ENCODE measurements at regions not wholly inside any gene's neighbourhood (a gene's known extent, or its start where the extent isn't known, plus 50 kb on each side); places are given as distances from the start of the nearest gene placed in this dataset.
"Not testable (repeated sequence)": the region's sequence is repeated elsewhere in the genome, so short reads cannot be mapped to it uniquely, and the experiment has no call there.

- no peak for DNase-seq
Measured at GRCh38 chr15:55126111-55126510, 70.6 kb downstream of the RSL24D1 start.

DNA sequence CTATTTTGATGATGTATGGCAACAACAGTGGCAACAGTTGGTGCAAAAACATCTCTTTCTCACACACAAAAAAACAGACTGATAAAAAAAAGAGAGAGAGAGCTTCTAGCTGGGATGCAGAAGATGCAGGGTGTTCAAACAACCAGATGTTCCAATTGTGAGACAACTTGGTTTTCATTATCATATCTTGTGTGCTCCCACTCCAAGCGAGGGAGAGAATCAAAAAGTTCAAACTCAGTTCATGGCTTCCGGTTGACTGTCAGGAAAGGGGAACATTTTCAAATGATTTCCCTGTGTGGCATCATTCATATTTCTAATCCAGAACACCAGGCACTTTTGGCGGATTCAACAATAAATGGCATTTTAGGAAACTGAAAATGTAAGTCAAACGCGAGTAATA, 72.1 kb downstream of the RSL24D1 start:
- no peak for DNase-seq

GRCh38 chr15:55118344-55118870, 78.3 kb downstream of the RSL24D1 start:
- DNase-seq, result no peak

DNA sequence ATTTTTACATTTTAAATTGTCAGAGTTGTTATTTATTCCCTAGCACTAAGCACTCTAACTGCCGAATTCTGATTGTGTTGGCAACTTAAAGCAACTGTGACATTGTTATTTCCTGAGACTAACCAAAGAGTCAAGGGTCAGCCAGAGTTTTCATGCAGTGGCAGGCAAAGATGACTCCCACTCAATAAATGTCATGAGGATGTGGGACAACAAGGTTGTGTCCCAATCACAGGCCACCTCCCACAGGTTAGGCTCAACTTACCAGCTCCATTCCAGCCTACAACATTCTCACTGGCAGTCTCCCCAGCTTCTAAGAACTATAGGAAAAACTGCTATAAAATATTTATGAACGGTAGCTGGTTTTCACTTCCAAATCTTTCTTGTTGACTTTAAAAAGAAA, 80.1 kb downstream of the RSL24D1 start:
- DNase-seq, result no peak

- no peak for DNase-seq
Measured at GRCh38 chr15:55113736-55114135, 83.0 kb downstream of the RSL24D1 start.

DNA sequence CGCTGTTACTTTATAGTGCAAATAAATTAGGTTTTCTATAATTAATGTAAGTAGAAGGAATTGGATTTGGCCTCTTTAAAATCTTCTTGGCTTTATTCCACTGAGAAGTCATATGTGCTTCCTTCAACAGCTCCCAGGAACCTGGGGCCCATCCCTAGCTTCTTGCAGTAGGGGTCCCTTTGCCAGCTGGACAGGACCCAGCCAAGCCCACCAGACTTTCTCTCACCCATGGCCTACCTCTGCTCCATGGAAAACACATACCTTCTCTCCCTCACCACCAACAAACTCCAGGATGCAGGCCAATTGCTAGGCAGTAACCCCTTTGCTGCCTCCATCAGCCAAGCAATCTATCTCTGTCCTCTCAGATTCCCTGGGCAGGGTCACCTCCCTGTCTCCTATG, 84.0 kb downstream of the RSL24D1 start:
- DNase-seq, result no peak

DNA sequence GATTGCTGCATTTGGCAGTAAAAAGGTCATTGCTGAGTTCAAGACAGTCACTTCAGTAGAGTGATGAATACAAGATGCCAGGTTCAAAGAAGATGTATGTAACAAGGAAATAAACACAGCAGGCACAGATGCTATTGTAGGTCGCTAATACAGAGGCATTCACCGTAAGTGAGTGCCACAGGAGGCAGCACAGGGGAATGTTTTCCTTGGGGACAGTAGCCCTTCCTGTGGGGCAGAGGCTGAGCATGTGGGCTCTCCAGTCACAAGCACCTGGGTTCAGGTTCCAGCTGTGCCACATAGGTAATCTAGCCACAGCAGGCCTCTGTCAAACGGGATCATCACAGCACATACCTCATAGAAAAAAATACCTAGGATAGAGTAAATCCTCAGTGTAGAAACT, 86.3 kb downstream of the RSL24D1 start:
- no peak for DNase-seq

- DNase-seq, result peak; percentile 68
Measured at GRCh38 chr15:55108858-55109518, 87.8 kb downstream of the RSL24D1 start.

DNA sequence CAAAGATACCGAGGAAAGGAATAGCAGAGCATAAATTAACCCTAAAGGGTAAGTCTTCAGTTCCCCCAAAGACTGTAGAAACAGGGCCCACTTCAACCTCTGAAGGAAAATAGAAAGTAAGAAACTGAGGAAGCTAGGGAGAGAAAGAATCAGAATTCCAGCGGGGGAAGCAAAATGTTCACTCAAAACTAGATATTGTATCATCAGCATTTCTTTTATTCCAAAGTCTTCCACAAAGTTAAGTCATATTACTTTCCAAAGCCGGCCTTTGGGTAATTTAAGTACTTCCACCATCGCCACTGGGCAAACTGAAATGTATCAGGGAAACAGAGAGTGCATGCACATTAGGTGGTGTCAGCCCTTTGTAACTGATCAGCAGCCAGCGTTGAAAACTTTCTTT, 88.3 kb downstream of the RSL24D1 start:
- no peak for DNase-seq

DNA sequence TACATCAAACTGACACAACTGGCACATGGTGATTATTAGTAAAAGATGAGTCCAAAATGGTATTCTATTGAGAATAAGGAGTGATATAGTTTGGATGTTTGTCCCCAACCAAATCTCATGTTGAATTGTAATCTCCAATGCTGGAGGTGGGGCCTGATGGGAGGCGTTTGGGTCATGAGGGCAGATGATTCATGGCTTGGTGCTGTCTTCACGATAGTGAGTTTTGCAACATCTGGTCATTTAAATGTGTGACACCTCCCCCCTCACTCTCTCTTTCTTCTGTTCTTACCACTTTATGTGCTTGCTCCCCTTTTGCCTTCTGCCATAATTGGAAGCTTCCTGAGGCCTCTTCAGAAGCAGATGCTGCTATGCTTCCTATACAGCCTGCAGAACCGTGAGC, 90.6 kb downstream of the RSL24D1 start:
- no peak for DNase-seq

- no peak for DNase-seq
Measured at GRCh38 chr15:55094136-55094535, 102.6 kb downstream of the RSL24D1 start.

- DNase-seq, result no peak
Measured at GRCh38 chr15:55088207-55088606, 108.5 kb downstream of the RSL24D1 start.

- DNase-seq, result no peak
Measured at GRCh38 chr15:55084673-55085072, 112.1 kb downstream of the RSL24D1 start.

DNA sequence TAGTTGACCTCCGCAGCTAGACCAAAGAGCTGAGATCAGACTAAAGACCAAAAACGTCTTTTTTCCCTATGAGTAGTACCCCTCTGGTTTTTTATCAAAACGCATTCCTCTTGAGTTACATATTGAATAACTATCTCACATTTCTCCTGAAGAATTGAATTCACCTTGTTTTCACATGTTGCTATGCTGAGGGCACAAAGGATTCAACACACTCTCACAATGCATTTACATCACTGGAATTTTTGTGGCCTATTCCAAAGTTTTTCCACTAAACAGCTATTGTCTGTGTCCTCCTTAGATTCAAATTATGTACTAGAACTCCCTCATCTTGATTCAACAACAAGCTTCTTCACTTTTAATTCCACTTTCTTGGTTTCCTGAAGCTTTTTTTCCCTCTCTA, 112.5 kb downstream of the RSL24D1 start:
- no peak for DNase-seq

- DNase-seq, result not testable (repeated sequence)
Measured at GRCh38 chr15:55077052-55077451, 119.7 kb downstream of the RSL24D1 start.

DNA sequence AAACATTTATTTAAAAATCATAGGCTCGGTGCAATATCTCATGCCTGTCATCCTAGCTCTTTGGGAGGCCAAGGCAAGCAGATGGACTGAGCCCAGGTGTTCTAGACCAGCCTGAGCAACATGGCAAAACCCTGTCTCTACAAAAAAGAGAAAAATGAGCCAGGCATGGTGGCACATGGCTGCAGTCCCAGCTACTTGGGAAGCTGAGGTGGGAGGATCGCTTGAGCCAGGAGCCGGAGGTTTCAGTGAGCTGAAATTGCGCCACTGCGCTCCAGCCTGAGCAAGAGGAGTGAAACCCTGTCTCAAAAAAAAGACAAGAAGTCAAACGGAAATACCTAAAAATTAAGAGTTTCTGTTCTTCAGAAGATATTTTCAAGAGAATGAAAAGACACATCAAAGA, 122.3 kb downstream of the RSL24D1 start:
- DNase-seq, result no peak

GRCh38 chr15:55063970-55064369, 132.8 kb downstream of the RSL24D1 start:
- not testable (repeated sequence) for DNase-seq

DNA sequence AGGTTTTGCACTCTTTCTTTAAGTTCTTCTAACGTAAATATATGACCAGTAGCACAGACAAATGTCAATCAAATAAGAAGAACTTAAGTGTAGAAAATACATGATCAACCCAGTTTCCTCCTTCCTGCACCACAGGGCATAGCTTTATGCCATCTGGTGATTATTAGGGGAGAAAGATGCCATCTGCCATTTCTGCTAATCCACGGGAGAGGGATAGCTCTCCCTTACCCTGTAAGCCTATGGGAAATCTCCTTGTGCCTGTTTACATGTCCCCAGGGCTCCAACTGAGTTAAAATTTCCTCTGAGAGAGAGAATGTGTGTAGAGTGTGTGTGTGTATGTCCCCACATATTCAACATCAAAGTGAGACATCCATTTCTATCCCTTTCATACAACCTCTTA, 135.9 kb downstream of the RSL24D1 start:
- no peak for DNase-seq

DNA sequence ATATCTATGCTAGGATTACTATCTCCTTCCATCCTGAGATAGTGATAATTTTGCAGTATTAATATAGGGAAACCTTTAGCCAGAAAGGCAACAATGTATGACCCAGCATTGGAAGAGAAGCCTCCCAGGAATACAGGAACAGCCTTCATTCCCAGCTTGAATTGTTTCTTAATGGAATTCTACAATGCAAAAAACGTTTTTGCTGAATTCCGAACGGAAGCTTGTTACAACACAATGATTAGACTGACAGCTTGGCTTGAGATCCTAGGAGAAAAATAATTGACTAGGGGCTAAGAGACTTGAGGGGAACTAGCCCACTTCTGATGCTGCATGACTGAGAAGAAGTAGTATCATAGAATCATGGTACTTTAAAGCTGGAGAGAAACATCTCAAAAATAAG, 140.2 kb downstream of the RSL24D1 start:
- no peak for DNase-seq

- no peak for DNase-seq
Measured at GRCh38 chr15:55044162-55044561, 152.6 kb downstream of the RSL24D1 start.

GRCh38 chr15:55037071-55037470, 159.7 kb downstream of the RSL24D1 start:
- no peak for DNase-seq

GRCh38 chr15:55035749-55036148, 161.0 kb downstream of the RSL24D1 start:
- DNase-seq, result no peak

GRCh38 chr15:55033574-55033973, 163.2 kb downstream of the RSL24D1 start:
- no peak for DNase-seq

DNA sequence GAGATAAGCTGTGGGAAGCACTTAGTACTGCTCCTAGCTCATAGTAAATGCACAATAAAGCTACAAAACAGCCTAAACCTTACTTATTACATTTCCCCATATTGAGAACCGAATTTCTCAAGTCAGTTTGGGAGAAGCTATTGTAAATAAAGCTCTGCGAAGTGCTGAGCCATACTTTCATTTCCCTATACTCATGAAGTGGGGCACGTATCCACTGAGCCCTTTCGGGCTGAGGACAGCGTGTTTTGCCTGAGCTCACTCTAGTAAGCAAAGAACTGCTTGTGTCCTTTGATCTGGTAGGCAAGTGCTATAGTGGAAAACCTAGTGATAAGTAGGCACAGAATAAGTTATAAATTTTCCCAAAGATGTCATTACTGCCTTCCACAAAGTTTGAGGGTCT, 165.0 kb downstream of the RSL24D1 start:
- DNase-seq, result no peak

Data from renal pelvis (tissue), 1 donor.